ENCODE measurements at regions not wholly inside any gene's neighbourhood (a gene's known extent, or its start where the extent isn't known, plus 50 kb on each side); places are given as distances from the start of the nearest gene placed in this dataset.

- no peak for DNase-seq
Measured at GRCh38 chr5:143554918-143555477, 151.5 kb upstream of the NR3C1 start.

DNA sequence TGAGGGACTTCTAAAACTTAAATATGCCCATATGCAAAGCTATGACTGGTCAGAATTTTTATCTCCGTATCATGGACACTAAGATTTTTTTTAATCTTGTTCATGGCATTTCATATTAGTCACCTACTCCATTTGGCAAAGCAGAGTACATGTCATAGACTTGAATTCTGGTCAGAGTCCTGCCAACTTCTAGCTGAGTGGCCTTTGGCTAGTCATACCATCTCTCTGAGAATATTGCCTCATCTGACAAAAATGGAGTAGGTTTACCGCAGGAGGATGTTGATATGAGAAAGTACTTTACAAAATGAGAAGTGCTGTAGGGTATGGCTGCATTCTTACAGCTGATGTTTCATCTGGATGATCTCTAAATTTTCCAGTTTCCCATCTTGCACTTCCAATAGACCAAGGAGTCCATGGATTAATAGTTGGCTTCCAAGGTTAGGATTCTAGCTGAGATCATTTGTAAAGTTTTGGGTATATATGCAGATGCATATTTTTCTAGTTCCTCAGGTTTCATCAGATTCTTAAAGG, 150.8 kb upstream of the NR3C1 start:
- DNase-seq, result no peak

DNA sequence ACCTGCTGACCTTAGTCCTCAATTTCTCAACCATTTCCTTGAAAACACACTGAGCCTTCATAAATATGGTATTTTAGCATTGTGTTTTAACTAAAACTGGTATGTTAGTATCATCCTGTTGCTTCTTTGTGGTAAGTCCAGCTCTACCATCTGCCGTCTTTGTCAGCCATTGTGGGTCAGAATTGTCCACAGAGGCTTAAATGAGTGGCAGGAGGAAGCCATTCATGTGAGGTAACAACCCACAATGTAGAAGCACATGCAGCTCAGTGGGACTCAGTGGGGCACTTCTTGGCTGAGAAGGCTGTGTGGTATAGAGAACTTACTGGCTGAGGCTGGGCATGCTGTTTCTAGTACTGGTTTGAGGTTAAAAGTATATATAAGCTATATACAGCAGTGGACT, 149.2 kb upstream of the NR3C1 start:
- DNase-seq, result no peak

DNA sequence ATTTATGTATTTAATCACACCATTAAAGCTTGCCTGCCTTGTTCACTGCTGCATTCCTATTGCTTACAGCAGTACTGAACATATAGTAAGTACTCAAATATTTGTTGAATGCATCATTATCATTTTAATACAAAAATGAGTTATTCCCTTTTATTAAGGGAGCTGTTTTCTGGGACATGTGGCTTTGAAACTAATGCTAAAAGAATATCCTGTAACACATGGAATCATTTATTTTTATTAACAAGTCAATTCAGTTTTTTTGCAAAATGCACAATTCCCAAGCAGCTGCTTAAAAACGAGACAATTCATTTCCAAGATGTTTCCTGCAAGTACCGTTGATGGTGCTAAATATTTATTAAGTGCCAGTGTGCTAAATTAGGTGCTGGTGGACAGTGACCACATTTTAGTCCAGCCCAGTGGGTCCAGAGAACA, 148.3 kb upstream of the NR3C1 start:
- DNase-seq, result no peak

- no peak for DNase-seq
Measured at GRCh38 chr5:143550986-143551630, 147.6 kb upstream of the NR3C1 start.

- DNase-seq, result no peak
Measured at GRCh38 chr5:143547342-143547741, 143.9 kb upstream of the NR3C1 start.

- DNase-seq, result no peak
Measured at GRCh38 chr5:143546394-143546793, 142.9 kb upstream of the NR3C1 start.

- no peak for DNase-seq
Measured at GRCh38 chr5:143544606-143545005, 141.1 kb upstream of the NR3C1 start.

DNA sequence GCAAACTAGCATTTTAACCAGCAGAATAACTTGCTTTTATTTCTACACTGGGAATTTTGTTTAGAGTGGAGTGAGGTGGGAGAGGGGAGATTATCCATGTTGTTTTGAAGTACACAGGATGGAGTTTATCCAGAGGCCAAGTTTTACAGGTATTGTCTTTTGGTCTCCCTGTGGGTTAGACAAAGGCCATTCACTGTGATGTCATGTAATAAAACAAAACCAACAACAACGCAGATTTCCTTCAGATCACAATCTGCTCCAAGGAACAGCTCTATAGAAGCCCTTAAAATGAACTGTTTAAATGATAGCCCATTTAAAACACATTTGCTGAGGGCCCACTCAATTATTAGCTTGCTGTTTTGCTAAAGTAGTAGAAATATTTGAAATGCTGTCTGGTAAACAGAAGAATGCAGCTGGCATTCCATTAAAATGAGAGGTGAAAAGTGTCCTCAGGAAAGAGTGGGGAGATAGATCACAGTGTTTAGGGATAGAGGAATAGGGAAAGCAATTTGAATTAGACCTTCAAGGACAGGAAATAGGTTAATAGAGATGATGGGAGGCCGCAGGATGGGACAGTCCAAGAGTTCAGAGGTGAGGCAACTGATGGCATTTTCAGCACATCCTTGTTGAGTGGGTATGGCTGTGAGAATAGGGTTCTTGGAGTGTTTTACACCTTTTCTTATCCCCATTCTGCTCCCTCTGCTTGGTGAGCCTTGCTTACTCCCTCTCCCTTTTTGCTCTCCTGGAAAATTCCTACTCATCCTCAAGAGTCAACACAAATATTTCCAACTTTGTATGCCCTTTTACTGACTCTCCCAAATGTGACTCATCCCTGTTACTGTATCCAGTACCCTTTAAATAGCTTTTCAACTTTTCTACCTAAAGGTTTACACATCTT, 140.1 kb upstream of the NR3C1 start:
- DNase-seq, result no peak

DNA sequence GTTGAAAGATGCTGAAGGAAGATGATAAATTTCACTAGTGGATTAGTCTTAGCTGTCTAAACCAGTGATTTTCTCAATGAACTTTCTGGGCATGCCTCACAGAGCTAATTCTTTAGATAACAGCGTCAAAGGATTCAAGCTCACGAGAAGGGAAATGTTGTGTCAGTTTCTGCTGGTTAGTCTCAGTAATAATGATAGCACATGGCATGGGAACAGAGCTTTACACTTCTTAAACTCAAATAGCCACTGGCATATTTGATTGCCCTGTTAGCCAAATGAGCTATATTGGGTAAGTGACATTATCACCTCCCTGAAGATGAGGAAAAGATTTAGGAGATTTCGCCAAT, 139.3 kb upstream of the NR3C1 start:
- no peak for DNase-seq

- no peak for DNase-seq
Measured at GRCh38 chr5:143541943-143542797, 138.7 kb upstream of the NR3C1 start.

DNA sequence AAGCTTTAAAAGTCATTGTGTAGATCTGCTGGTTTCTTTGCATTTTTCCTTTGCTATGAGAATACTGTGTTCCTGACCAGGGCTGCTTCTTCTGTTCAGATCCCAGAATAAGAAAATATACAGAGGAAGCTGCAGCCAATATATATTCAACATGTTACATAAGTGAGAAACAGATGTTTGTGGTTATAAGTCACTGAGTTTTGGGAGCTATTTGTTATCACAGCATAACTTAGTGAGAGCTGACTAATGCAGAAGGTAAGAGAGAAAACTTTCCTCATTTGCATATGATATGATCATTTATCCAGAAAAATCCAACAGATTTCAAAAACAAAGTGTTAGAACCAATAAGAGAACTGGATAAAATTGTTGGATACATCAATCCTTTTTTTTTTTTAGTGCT, 136.3 kb upstream of the NR3C1 start:
- no peak for DNase-seq

DNA sequence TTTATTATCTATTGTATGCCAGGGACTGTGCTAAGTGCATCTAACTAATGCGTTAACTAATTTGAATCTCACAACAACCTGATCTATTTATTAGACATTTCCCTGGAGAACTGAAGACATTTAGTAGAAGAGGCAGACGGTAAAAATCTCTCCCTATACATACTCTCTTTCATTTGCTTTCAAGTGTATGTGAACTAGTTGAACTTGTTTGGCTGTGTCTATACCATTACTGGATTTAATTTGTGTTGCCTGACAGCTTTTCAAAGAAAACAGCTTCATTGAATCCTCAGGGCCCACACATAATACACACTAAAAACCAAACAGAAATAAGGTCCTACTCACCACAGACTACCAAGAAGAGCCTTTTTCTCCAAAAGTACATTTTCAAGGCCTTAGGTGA, 133.6 kb upstream of the NR3C1 start:
- no peak for DNase-seq

DNA sequence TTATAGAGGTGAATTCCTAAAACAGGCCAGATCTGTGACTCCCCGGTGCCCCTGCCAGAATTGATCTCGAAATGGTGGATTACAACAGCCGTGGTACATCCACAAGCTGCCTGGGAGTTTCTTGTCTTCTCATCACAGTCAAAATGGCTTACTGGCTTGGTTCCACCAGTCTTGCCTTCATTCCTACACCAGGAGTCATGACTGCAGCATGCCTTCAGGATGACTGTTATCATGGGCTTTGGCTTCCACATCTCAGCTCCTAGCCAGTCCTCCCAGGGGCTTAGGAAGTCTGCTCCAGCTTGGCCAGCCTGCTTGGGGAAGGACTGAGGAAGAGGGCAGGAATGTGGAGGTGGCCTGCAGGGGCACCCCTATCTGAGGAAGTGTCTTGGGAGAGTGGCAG, 132.9 kb upstream of the NR3C1 start:
- no peak for DNase-seq

DNA sequence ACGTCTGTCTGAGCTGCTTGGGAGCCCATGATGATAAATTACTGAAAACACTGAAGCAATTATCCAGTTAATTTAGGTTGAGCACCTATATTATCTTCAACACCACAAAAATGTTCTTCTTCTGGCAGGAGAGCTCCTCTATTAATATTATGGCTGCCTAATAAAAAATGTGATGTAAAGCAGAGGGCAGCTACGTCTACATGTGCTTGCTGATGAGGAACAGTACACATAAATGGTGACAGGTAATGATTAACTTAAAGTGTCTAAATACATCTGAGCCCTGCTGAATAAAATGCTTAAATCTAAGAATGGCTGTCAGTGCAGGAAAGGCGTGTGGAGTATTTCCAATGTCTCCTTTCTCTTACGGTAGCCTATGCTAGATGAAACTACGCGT, 131.3 kb upstream of the NR3C1 start:
- no peak for DNase-seq

DNA sequence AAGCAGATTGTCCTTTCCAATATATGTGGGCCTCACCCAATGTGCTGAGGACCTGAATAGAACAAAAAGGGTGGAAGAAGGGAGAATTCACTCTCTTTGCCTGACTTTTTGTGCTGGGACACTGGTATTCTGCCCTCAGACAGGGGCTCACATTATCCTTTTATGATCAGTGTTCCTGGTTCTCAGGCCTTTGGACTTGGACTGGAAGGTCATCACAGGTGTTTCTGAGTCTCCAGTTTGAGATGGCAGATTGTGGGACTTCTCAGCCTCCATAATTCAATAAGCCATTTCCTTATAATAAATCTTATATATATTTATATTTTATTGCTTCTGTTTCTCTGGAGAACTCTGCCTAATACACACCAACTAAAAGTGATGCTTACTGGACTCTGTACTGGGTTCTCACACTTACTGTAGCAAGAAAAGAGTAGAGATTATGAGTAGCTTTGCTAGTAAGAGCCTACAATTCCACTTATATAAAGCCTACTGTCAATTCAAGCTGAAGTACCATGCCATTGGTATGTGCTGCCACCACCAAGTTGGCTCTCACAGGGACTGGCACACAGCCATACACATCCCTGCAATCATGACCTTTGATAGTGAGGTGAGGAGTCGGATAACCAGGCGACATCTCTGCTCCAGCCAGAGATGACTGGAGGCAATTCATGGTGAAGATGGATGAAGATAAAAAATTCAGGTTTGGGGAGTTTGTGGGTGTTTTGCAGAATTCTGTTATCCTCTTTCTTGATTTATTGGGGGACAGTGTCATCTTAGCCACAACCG, 130.7 kb upstream of the NR3C1 start:
- no peak for DNase-seq

DNA sequence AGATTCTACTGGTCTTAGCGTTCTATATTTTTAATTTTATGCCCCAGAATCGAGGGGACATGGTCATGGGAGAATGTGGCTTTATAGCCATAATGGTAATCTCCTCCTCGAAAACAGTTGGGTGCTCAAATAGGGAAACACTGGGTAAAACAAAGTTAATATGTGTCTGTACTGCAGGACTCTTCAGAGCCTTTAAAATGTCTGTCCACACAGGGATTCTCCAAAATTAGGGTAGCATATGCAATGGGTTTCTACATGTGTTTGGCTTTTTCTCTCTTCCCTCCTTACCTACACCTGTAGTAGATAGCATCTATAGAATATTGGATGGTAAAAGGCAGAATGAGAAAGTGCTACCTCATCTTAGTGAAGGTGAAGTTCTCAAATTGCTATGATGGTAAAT, 130.0 kb upstream of the NR3C1 start:
- DNase-seq, result no peak

DNA sequence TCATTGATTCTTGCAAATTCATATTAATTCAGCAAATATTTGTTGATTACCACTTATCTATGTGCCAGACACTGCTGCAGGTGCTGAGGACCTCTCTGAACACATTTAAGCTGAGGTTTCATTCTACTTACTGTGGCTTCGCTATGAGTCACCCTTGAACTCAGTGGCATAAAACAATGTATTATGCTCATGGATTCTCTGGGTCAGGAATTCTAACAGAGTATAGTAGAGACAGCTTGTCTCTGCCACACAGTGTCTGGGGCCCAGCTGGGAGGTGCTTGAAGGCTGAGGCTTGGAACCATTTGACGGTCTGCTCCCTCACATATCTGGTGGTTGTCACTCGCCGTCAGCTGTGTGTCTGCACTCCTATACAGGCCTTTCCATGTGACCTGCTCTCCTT, 124.3 kb upstream of the NR3C1 start:
- DNase-seq, result no peak

DNA sequence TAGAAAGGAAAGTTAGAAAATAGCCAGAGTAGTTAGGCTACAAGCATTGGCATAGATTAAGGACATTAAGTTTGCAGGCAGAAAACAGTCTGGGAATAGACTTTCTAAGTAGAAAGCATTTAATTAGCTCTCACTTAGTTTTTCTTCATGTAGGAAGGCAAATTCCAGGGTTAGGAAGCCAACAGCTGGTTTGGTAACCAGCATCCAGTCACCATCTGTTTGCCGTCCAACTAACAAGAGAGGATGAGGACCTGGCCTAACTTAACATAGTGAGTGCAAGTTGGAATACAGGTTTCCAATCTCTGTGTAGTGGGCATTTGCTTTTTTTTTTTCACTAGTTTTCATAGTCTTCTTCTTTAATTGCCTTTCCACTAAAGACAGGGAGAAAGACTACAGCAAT, 121.7 kb upstream of the NR3C1 start:
- no peak for DNase-seq

- no peak for DNase-seq
Measured at GRCh38 chr5:143524338-143524945, 121.0 kb upstream of the NR3C1 start.

GRCh38 chr5:143521846-143522400, 118.4 kb upstream of the NR3C1 start:
- DNase-seq, result no peak
